ENCODE measurements at regions not wholly inside any gene's neighbourhood (a gene's known extent, or its start where the extent isn't known, plus 50 kb on each side); places are given as distances from the start of the nearest gene placed in this dataset.

DNA sequence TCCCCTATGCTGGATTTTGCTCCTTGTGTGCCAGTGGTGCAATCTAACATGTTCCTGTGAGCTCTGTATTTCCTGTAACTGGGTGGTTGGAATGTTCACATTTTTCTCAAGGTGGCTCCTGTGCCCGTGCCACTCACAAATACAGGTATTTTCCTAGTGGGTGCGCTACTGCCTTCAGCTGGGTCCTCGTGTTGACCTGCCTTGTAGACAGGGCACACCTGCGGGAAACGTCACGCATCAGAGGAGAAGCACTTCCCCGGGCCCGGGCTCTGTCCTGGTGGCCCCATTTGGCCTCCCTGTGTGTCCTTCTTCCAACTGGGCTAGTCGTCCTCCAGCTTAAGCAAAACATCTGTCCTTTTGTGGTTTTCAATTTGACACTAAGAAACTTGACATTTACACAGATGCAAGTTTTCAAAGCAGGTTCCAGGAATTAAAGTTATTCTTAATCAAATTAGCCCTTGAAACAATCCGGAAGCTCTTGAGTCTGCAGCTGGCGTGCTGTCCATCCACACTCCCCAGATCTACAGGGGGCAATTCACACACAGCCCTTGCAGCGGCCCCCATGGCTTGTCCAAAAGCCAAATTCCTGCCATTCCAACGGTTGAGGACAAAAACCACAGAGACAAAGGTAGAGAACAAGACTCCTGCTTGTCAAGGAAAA is 275.1 kb downstream of the CDC5L start:
- peak; percentile 69 to 70 for DNase-seq (ENCODE audit: low read depth in 2 of 2)

DNA sequence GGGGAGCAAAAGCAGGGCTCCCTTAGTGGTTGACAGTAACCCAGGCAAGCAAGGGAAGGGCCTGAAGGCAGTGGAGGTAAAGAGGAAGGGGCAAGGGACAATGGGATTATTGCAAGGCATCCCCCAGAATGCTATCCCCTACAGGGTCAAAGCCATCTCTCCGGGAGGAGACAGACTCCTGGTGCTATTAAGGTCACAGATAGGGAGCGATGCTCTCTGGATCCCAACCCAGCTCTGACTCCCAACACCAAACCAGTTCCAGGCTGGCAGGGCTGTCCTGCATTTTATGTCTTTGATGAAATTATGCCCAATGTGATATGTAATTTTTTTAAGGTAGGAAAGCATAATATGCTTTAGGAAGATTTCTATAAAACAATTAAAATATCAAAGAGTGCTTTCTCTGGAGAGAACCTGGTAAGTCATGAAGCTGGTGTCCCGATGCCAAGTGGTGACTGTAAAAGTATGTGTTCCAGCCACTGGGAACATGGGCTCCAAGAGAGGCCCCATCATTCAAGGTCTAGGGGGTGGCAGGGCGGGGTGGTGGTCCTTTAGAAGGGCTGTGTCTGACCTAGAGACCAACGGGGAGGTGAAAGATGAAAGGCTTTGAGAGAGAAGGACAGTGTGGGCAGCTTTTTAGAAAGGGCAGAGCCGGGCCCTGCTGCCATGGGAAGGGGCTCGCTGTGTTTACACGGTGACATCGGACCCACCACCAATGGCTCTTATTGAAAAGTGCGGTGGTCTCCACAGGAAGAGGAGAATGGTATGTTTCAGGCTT is 276.5 kb downstream of the CDC5L start:
- DNase-seq (ENCODE audit: low read depth in 2 of 2): no peak

DNA sequence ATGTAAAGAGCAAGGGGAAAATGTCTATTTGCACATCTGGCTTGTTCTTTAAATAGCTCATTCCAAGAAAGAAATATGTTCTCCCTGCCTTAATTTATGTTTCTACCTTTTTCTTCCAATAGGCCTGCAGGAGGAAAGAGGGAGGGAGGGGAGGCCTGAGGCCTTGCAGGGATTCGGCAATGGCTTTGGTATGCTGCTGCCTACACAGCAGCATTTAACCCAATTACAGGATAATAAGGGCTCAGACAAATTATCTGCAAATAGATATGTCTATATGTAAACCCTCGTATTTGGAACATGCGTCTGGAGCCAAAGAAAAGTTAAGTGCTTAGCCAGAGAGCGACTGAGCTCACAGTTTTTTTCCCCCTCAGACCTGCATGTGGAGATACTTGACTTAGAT is 277.2 kb downstream of the CDC5L start:
- peak; percentile 86 to 92 for DNase-seq (ENCODE audit: low read depth in 2 of 2)

DNA sequence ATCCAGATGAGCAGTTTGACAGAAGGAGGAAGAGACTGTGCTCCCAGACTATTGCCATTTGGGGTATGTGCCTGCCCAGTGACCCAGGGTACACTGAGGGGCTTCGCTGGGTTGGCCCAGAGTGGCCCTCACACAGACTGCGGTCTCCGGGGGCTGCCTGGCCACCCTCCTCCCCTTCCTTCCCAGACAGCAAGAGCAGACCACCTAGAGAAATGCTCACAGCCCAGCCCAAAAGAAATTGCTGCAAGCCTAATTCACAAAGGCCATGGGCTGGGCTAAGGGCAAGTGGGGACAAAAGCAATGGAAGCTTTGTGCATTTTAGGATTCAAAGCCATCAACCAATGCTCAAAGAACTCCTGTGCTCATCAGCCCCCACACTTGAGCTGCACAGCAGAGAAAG is 277.6 kb downstream of the CDC5L start:
- no peak for DNase-seq (ENCODE audit: low read depth in 2 of 2)

DNA sequence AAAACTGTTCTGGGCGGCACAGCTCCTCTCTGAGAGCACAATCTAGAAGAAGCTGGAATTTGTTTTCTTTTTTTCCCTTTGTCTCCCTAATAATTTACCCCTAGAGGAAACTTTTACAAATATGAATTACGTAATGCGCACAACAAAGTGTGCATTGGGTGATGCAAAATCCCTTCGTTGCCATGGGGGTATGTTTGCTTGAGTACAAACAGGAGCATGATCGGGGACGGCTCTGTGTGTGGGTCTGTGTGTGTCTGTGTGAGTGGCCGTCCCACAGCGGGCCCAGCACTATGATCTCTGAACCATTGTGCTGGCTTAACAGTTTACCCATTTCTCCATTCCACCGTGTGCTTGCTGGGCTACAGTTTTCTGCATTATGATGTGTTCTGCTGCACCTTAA is 278.2 kb downstream of the CDC5L start:
- no peak for DNase-seq (ENCODE audit: low read depth in 2 of 2)

DNA sequence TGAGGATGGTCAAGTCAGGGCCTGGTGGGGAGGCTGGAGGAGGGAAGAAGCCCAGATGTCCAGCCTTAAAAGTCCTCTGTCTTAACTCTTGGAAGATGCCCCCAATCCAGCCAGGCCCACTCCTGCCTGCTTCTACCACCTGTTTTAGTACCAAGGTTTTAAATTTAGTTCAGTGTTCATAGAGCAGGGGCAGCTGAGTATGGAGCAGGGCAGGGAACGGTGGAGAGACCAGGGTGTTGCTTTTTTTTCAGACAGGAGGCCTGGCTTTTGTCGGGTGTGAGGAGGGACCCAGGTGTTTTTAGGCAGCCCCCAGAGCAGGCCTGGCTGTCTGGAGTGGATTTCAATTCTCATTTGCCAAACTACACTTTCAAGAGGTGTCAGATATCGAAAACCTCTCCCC is 278.8 kb downstream of the CDC5L start:
- DNase-seq (ENCODE audit: low read depth in 2 of 2): no peak

DNA sequence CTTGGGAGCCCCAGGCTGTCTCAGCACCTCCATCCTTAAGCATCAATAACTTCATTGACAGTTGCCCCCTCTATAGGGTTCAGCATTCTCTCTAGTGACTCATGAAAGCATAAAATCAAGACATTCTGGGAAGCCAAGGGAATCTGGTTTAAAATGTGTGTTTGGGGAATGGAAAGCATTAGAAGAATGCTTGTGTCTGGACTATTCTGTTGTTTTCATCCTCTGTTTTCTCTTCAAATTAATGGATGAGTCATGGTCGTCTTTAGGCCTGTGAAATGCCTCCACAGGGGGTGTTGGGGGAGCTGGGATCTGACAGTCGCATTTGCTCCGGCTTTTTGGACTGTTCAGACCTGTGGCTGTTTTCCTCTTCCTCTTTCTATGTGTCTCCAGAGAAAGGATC is 279.7 kb downstream of the CDC5L start:
- DNase-seq (ENCODE audit: low read depth in 2 of 2): peak; percentile 97 to 98

DNA sequence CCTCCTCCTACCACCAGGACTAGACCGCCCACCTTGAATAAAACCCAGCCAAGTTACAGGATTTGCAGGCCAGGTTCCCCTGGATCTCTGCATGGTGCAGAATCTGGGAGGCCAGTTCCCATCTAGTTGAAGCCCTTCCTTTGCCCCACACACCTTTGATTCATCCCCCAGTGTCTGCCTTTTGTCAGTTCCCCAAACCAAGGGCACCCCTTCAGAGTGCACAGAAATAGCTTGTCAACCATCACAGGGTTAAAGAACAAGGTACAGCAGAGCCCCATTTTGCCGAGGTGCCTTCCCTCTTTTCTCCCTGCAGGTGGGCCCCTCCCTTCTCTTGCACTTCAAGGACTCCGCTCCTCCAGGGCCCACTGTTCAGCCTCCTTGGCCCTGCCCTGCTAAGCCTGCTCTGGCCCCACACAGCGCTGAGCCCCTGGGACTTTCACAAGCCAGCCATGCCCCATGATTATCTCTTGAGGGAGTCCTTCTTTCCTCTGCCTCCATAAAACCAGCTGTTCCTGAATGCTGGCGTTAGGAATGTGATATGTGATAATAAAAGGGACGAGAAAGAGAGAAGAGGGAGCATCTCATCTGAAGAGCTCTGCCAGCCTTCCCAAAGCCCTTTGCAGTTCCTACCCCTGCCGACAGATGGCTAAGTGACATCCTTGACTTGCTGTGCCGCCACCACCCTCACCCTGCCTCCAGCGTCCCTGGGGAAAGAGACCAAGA is 280.3 kb downstream of the CDC5L start:
- DNase-seq (ENCODE audit: low read depth in 2 of 2): no peak

DNA sequence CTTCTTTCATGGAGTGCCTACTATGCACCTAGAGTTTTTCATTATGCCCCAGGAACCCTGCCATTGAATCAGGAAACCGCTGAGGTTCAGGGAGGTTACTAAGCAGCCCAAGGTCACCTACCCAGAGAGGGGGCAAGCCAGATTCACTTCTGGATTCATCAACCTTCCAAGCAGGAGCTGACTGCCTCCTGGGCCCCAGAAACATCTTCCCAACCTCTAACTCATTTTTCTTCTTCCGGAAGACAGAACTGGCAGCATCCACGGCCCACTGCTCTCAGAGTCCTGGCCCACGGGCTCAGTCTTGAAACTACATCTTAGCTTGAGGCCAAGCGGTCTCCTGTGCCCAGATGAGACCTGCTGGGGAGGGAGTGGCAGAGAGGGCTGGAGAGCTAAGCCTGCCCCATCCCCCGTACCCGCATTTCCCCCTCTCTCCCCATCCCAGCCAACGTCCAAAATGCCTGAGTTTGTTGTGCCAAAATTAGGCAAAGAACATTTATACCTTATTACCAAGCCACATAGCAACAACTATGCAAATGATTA is 281.0 kb downstream of the CDC5L start:
- DNase-seq (ENCODE audit: low read depth in 2 of 2): no peak

DNA sequence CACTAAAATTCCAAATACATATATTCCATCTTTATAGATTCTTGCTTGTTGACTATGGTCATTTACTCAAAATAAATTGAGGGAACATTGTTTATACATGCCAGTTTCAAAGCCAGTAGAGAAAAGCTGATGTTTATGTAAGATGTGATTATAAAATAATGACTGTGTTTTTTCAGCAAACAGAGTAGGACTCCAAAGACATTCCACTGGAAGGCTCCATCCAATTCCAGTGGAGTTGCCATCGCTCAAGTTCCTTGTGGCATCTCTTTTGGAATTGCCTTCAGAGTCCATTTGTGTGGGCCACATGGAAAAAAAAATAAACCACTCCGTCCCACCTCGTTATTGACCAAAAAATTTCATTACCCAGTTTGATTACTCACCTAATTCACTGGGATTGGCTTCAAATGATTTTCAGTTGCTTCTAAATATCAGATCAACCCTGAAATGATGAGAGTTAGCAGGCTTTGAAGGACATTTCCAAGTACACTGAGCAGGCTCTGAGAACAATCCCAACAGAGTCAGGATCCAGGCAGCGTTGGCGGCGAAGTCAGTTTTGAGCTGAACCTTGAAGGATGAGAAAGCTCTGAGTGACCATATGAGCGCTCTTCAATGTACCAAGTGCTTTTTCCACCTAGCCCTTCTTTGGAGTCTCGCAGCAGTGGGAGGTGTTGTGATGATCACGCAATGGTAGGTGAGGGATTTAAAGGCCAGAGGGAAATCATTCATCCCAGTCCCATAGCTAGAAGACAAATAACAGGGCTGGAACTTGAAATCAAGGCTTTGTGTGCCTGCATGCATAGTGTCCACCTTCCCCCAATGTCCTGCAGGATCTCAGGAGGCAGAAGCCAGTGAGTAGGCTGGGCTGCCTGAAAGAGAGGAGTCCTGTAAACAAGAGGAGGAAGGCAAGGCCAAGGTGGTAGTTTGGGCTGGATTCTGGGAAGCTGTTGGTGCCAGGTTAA is 281.7 kb downstream of the CDC5L start:
- no peak for DNase-seq (ENCODE audit: low read depth in 2 of 2)

DNA sequence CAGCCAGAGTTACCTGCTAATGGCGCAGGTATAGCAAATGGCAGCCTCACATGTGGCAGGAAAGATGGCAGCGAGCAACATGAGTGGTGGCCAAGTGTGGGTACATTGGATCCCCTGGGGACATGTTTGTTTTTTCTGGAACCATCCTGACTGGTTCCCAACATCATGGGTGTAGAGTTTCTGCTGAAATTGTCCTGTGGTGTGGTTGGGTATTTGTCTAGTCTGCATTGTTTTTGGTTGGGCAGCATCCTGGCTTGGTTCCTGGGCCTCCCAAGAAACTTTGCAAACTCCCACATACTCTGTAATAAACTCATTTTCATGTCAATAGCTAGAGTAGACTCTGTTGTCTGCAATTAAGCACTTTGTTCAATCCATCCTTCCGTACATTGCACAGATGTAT is 282.6 kb downstream of the CDC5L start:
- DNase-seq (ENCODE audit: low read depth in 2 of 2): no peak

DNA sequence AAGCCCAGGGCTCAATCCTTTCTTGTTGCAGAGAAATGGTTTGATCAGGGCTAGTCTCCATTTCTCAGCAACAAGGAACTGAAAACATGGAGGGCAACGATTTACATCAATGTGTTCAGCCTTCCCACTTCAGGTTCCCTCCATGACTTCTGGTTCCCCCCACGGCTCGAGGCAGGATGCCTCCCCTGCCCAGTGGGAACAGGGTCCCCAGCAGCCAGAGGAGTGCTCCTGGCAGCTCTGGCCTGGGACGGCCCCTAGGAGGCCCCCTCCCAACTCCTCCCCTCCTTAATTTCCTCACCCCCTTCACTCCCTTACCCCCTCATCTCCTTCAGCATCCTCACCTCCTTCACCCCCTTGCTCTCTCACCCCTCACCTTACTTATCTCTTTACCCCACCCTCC is 283.8 kb downstream of the CDC5L start:
- no peak for DNase-seq (ENCODE audit: low read depth in 2 of 2)

DNA sequence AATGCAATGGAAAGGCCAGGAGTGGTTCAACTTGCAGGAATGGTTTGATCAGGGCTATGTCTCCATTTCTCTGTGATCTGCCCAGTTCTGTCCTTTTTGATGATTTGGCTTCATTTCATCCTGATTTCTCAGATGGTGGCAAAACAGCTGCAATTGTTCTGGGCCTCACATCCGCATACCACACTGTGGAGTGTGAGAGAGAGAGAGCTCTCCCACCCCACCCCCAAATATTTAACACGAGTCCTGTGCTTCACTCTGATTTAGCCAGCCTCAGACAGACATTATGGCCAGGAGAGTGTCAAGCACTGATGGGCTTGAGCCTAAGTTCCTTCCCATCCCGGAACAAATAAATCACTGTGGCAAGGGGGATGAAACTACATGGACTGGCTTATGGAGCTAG is 284.6 kb downstream of the CDC5L start:
- DNase-seq (ENCODE audit: low read depth in 2 of 2): no peak

DNA sequence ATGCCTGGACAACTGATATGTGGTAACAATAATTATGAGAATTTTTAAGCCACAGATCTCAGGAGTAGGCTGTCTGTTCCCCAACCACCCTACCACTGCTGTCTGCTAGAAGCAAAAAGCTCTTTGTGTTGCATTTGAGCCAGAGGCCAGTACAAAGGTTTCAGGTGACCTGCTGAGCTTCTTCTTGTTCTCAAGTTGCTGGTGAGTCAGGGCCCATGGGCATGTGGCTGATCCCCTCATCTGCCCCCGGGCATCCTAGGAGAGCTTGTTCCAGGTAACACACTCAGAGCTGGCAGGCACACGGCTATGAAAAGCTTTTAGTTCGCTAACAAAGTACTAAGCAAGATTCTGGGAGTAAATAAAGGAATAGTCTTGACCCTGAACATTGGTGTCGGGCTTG is 285.3 kb downstream of the CDC5L start:
- no peak for DNase-seq (ENCODE audit: low read depth in 2 of 2)

DNA sequence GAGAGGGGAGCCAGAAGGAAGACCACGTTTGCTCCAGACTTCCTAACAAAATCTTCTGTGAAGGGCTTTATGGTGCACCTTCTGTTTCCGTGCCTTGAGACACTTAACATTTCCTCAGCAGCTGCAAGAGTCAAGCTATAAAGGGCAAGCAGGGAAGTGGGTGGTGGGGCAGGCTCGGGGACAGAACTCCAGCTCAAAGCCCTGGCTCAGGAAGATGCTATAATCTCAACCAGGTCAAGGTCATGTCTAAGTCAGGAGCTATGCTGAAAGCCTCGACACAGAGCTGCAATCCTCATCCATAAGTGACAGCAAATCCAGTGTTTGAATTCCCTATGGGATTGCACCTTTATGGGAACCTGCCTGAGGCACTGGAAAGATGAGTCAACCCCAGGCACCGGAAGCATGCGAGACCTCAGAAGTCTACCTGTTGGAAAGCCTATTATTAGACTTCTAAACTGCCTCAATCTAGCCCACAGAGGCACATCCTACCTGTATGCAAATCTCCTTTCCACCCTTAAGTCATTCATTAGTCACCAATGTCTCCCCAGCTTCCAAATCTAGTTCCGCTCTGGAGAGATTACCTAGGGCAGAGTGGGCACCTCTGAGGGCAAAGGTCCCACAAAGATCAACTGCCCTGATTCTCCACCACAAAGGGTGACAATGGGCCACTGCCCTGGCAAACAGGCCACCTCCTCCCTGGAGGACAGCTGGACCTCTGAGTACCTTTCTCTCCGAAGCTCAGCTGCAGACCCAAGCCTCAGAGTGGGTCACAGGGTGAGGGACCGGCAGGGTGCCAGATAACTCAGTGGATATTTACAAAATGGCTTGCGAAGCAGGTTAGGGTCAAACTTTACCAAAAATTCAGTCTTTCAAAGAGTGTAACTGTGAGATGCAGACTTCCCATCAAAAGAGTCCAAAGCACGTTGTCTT is 287.0 kb downstream of the CDC5L start:
- DNase-seq (ENCODE audit: low read depth in 2 of 2): no peak

DNA sequence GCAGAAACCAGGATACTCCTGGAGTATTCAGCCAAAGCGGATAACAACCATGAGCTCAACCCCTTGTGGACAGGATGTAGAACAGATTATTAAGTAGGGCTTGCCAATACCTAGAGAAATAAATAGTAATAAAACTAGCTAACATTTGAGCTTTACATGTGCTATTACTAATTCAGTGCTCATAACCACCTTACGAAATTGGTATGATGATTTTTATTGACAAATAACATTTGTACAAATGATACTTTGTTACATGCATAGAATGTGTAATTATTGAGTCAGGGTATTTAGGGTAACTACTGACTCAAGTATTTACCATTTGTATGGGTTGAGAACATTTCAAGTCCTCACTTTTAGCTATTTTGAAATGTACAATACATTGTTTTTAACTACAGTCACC is 287.9 kb downstream of the CDC5L start:
- DNase-seq (ENCODE audit: low read depth in 2 of 2): no peak

DNA sequence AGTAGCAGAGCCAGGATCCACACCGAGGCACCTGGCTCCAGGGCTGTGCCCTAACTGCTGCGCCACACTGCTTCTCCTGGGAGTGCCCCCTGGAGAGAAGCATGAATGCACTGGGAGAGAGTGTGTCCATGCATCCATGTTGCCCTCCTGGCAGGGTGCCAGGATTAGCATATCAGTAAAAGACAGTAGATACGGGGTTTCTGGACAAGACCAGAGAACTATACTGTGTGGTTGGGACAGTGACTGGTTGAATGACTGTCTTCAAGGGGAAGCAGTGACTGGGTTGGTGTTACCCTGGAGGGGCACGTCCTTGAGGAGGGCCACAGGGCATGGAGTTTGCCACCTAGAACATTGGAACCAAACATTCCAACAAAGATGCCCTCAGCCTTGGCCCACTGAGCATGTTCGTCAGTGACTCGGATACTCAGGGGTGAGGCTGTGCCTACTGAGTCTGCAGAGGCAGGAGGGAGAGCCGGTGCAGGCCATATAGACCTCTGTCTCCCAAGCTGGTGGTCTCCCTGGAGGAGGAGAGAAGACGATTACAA is 288.8 kb downstream of the CDC5L start:
- DNase-seq (ENCODE audit: low read depth in 2 of 2): no peak

DNA sequence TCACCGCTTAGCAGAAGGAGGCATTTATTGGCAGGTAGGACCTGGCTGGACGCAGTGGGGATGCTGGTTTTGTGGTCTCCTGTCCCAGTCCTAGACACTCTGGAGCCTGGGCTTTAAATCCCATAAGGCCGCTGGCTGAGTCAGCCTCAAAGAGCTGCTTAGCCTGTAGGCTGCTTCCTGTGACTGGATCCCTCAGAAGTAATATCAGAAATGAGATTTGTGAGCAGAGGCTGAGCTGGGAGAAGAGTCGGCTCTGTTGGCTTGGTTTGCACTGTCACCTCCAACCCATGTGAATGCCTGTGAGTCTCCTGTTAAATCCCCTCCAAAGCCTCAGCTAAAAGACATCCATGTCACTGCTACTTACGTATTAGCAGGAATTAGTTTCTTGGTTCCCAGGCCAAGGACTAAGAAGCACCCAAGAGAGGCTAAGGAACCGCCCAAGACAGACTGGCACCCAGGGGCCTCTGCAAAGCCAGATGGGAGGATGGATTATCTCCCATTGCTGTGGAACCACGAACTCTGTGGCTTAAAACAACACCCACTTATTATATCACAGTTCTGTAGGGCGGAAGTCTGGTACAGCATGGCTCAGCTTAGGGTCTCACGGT is 289.4 kb downstream of the CDC5L start:
- no peak for DNase-seq (ENCODE audit: low read depth in 2 of 2)

DNA sequence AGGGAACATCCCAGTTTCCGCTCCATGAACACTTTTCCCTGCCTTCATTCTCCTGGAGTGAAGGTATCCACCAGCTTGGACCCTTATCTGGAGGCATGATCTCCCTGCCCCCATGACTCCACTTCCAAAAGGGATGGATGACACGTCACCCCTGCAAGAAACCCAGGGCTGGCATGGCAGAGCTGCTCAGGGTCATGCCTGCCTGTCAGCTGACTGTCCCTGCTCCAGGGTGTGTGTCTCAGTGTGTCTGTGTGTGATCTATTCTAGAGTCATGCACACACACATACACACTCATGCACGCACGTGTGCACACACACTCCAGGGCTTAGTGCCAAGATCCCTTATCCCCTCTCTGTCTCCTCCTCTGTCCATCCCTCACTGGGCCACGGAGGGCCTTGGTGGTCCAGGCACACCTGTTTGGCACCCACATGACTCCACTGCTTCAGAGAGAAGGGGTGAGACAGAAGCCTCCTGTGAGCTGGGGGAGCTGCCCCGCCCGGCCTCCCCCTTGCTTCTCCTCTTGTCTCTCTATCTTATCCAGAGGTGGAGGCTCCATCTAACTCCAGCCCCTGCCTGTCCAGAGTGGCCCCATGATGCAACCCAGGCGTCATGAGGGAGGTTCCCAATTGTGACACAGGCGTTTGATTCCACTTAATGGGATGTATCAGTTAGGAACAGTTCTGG is 290.9 kb downstream of the CDC5L start:
- no peak for DNase-seq (ENCODE audit: low read depth in 2 of 2)
